ENCODE measurements at regions not wholly inside any gene's neighbourhood (a gene's known extent, or its start where the extent isn't known, plus 50 kb on each side); places are given as distances from the start of the nearest gene placed in this dataset.

- TF ChIP-seq CTCF (IDR thresholded peaks at IDR 0.05) (no peak), POLR2AphosphoS5 (IDR thresholded peaks at IDR 0.05) (no peak), EP300 (IDR thresholded peaks at IDR 0.05; ENCODE audit: low read depth) (no peak)
- Histone ChIP-seq H3K4me3 (no peak overlapping the region), H3K27me3 (no peaks in the 10 kb centered on the region), H3K9me3 (peaks cover 0 to 3% of the 10 kb centered on the region in 2 donors), H3K36me3 (no peaks in the 10 kb centered on the region), H3K4me1 (no peaks in the 10 kb centered on the region), H3K27ac (no peak overlapping the region)
- intact Hi-C loops (cut with DNase I; ENCODE audit: low total_unique reads): no loop called here
- no peak for DNase-seq
- 89 to 95% methylated on average over 3 of the region's 3 CpGs for WGBS, 2 donors (ENCODE audit: low coverage in 1 of 2)
- in situ Hi-C loops (cut with MboI; ENCODE audit: low pct_ligation_motif_present in 1 of 4, low pct_unique_long_range_greater_than_20kb in 1 of 4, low sequenced_read_pairs in 3 of 4): no loop called here
These were observed 1343.9 kb upstream of the MIR17HG start for GRCh38 chr13:90003566-90003965.

- Histone ChIP-seq H3K27ac (no peak overlapping the region), H3K4me1 (no peaks in the 10 kb centered on the region), H3K27me3 (no peaks in the 10 kb centered on the region), H3K4me3 (no peak overlapping the region), H3K36me3 (no peaks in the 10 kb centered on the region), H3K9me3 (no peaks in the 10 kb centered on the region)
- intact Hi-C loops (cut with DNase I; ENCODE audit: low total_unique reads) (no loop called here), in situ Hi-C loops (cut with MboI; ENCODE audit: low pct_ligation_motif_present in 1 of 4, low pct_unique_long_range_greater_than_20kb in 1 of 4, low sequenced_read_pairs in 3 of 4) (no loop called here)
- no peak for DNase-seq
- WGBS, 2 donors (ENCODE audit: low coverage in 1 of 2): 70 to 73% methylated on average over 5 to 7 of the region's 7 CpGs
- no peak for TF ChIP-seq POLR2A (IDR thresholded peaks at IDR 0.05)
- TF ChIP-seq EP300 (IDR thresholded peaks at IDR 0.05; ENCODE audit: low read depth): no peak
- no peak for TF ChIP-seq CTCF (IDR thresholded peaks at IDR 0.05)
- no peak for TF ChIP-seq POLR2AphosphoS5 (IDR thresholded peaks at IDR 0.05)
These were observed 1338.8 kb upstream of the MIR17HG start for GRCh38 chr13:90008707-90009149.

GRCh38 chr13:90014038-90014437 lies 1333.4 kb upstream of the MIR17HG start:
- Histone ChIP-seq H3K4me1 (no peaks in the 10 kb centered on the region), H3K27ac (no peak overlapping the region), H3K9me3 (no peaks in the 10 kb centered on the region), H3K36me3 (no peaks in the 10 kb centered on the region), H3K27me3 (no peaks in the 10 kb centered on the region), H3K4me3 (no peak overlapping the region)
- DNase-seq: no peak
- intact Hi-C loops (cut with DNase I; ENCODE audit: low total_unique reads): no loop called here
- WGBS, 2 donors (ENCODE audit: low coverage in 1 of 2): 64 to 71% methylated on average over 1 of the region's 1 CpG
- no peak for TF ChIP-seq POLR2AphosphoS5 (IDR thresholded peaks at IDR 0.05)
- TF ChIP-seq POLR2A (IDR thresholded peaks at IDR 0.05): no peak
- no peak for TF ChIP-seq CTCF (IDR thresholded peaks at IDR 0.05)
- no peak for TF ChIP-seq EP300 (IDR thresholded peaks at IDR 0.05; ENCODE audit: low read depth)
- in situ Hi-C loops (cut with MboI; ENCODE audit: low pct_ligation_motif_present in 1 of 4, low pct_unique_long_range_greater_than_20kb in 1 of 4, low sequenced_read_pairs in 3 of 4): no loop called here

- Histone ChIP-seq H3K27ac (no peak overlapping the region), H3K4me1 (no peaks in the 10 kb centered on the region), H3K9me3 (no peaks in the 10 kb centered on the region), H3K36me3 (no peaks in the 10 kb centered on the region), H3K27me3 (no peaks in the 10 kb centered on the region), H3K4me3 (no peak overlapping the region)
- in situ Hi-C loops (cut with MboI; ENCODE audit: low pct_ligation_motif_present in 1 of 4, low pct_unique_long_range_greater_than_20kb in 1 of 4, low sequenced_read_pairs in 3 of 4): no loop called here
- intact Hi-C loops (cut with DNase I; ENCODE audit: low total_unique reads): no loop called here
- no peak for DNase-seq
- TF ChIP-seq CTCF (IDR thresholded peaks at IDR 0.05) (no peak), EP300 (IDR thresholded peaks at IDR 0.05; ENCODE audit: low read depth) (no peak), POLR2A (IDR thresholded peaks at IDR 0.05) (no peak), POLR2AphosphoS5 (IDR thresholded peaks at IDR 0.05) (no peak)
- 57 to 64% methylated on average over 3 of the region's 3 CpGs for WGBS, 2 donors (ENCODE audit: low coverage in 1 of 2)
These were observed 1331.7 kb upstream of the MIR17HG start for GRCh38 chr13:90015565-90016507.
